GM23248 (cell line): ENCODE measurements at regions not wholly inside any gene's neighbourhood (a gene's known extent, or its start where the extent isn't known, plus 50 kb on each side); places are given as distances from the start of the nearest gene placed in this dataset.

ENCODE experiments used
- DNase-seq: peaks from one replicate; pipeline ENCODE4 v3.0.0-alpha.2; 2015
- H2AFZ ChIP-seq: fragments of 200-600 bp; sonication (generic); 2 replicates; pipeline ENCODE4 v1.6.1; 2016; ENCODE audit warnings: antibody characterized with exemption
- H3F3A ChIP-seq: fragments of 200-600 bp; sonication (generic); 2 replicates; pipeline ENCODE4 v1.6.1; 2016; ENCODE audit warnings: mild to moderate bottlenecking, antibody characterized with exemption, mixed run types; ENCODE audit not compliant: insufficient read depth
- H3K27ac ChIP-seq: fragments of 200-600 bp; sonication (generic); 2 replicates; pipeline ENCODE4 v1.5.1; 2016; ENCODE audit warnings: mild to moderate bottlenecking
- H3K27me3 ChIP-seq: fragments of 200-600 bp; sonication (generic); replicated peaks from 2 replicates; pipeline ENCODE4 v1.6.1; 2016; ENCODE audit warnings: mild to moderate bottlenecking; ENCODE audit not compliant: insufficient read depth
- H3K36me3 ChIP-seq: fragments of 200-600 bp; sonication (generic); 2 replicates; pipeline ENCODE4 v1.6.1; 2016; ENCODE audit warnings: low read depth, mild to moderate bottlenecking
- H3K4me1 ChIP-seq: fragments of 200-600 bp; sonication (generic); 2 replicates; pipeline ENCODE4 v1.6.1; 2016; ENCODE audit warnings: mild to moderate bottlenecking; ENCODE audit not compliant: insufficient read depth
- H3K4me2 ChIP-seq: fragments of 200-600 bp; sonication (generic); one replicate; pipeline ENCODE4 v1.6.1; 2016; ENCODE audit warnings: mild to moderate bottlenecking; ENCODE audit not compliant: unreplicated experiment
- H3K4me3 ChIP-seq: fragments of 200-600 bp; sonication (generic); 2 replicates; pipeline ENCODE4 v1.5.1; 2016; ENCODE audit warnings: mild to moderate bottlenecking
- H3K79me2 ChIP-seq: fragments of 200-600 bp; sonication (generic); 2 replicates; pipeline ENCODE4 v1.6.1; 2016; ENCODE audit warnings: mild to moderate bottlenecking; ENCODE audit not compliant: insufficient read depth
- H3K9ac ChIP-seq: fragments of 200-600 bp; sonication (generic); 2 replicates; pipeline ENCODE4 v1.6.1; 2016; ENCODE audit warnings: mild to moderate bottlenecking
- H3K9me2 ChIP-seq: fragments of 200-600 bp; sonication (generic); 2 replicates; pipeline ENCODE4 v1.6.1; 2016; ENCODE audit warnings: mixed run types, mild to moderate bottlenecking, moderate library complexity; ENCODE audit not compliant: insufficient read depth
- H3K9me3 ChIP-seq: fragments of 200-600 bp; sonication (generic); one replicate; pipeline ENCODE4 v1.6.1; 2017; ENCODE audit warnings: low read depth
- H4K20me1 ChIP-seq: fragments of 200-600 bp; sonication (generic); 2 replicates; pipeline ENCODE4 v1.6.0; 2016; ENCODE audit not compliant: insufficient read depth
- EZH2 ChIP-seq: fragments of 200-600 bp; sonication (generic); IDR thresholded peaks from 2 replicates; pipeline ENCODE4 v1.6.1; 2018; ENCODE audit warnings: antibody characterized with exemption, mild to moderate bottlenecking; ENCODE audit not compliant: insufficient read depth, poor library complexity, severe bottlenecking
- EZH2phosphoT487 ChIP-seq: fragments of 200-600 bp; sonication (generic); IDR thresholded peaks from 2 replicates; pipeline ENCODE4 v1.6.1; 2018; ENCODE audit warnings: antibody characterized with exemption, moderate library complexity, mild to moderate bottlenecking, low read depth; ENCODE audit not compliant: insufficient read depth
- WGBS, 2 experiments: methylation state at CpG; one replicate each; pipeline ENCODE4 v1.1.6; 2015 to 2017; ENCODE audit warnings: low lambda C conversion rate in 2 of 2, low coverage in 1 of 2; ENCODE audit errors: missing lambda C conversion rate in 2 of 2; 5-methylcytosine and 5-hydroxymethylcytosine counted together
- in situ Hi-C: fragments of 300-500 bp; cut with MboI; formaldehyde crosslinking; loops from 2 replicates; pipeline ENCODE4 v1.15.0; 2020

- Histone ChIP-seq H3K4me1 (peaks cover 6% of the 10 kb centered on the region; the same call in 1 of the 2 replicates), H3K9ac (no peak overlapping the region), H3K4me3 (no peak overlapping the region), H3K79me2 (no peaks in the 10 kb centered on the region), H3K4me2 (no peak overlapping the region), H2AFZ (0 out of 2 replicates have a peak overlapping the region, but pooled peaks have one; percentile 14), H3K9me2 (no peaks in the 10 kb centered on the region), H4K20me1 (no peaks in the 10 kb centered on the region), H3K9me3 (no peaks in the 10 kb centered on the region), H3K36me3 (no peaks in the 10 kb centered on the region), H3K27ac (no peak overlapping the region), H3F3A (no peaks in the 10 kb centered on the region), H3K27me3 (no peaks in the 10 kb centered on the region)
- in situ Hi-C loops = no loop called here
- 93 to 97% methylated on average over 6 of the region's 6 CpGs for WGBS, 2 experiments
- TF ChIP-seq EZH2 (no peak), EZH2phosphoT487 (no peak)
- no peak for DNase-seq
These were observed 459.4 kb downstream of the FOXO1 start for GRCh38 chr13:40207001-40207478.

DNA sequence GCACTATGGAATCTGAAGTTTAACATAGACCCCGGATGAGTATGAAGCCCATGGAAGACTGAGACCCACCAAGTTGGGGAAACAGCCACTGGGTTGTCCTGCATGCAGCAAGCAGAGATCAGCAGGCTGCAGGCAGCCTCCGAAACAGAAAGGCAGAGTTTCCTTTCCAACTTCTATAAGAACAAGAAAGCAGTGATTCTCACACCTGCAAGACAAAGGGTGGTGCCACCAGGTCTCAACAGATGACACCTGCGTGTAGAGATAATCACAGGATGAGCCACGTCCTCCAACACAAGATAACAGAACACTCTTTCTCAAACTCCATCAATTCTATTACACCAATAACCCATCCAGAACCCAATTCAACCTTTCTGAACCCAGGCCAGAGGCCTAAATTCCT, 457.9 kb downstream of the FOXO1 start:
- H3K4me1 ChIP-seq = peaks cover 6% of the 10 kb centered on the region; the same call in 1 of the 2 replicates
- H3K27me3 ChIP-seq = no peaks in the 10 kb centered on the region
- no peaks in the 10 kb centered on the region for H3K9me3 ChIP-seq
- H3K36me3 ChIP-seq = no peaks in the 10 kb centered on the region
- H3F3A ChIP-seq = no peaks in the 10 kb centered on the region
- TF ChIP-seq EZH2phosphoT487 (no peak), EZH2 (no peak)
- no peaks in the 10 kb centered on the region for H3K9me2 ChIP-seq
- H4K20me1 ChIP-seq = no peaks in the 10 kb centered on the region
- in situ Hi-C loops = no loop called here
- H2AFZ ChIP-seq = no peak overlapping the region
- H3K4me2 ChIP-seq = no peak overlapping the region
- WGBS, 2 experiments = 84 to 87% methylated on average over 4 of the region's 4 CpGs
- DNase-seq = no peak
- no peaks in the 10 kb centered on the region for H3K79me2 ChIP-seq
- H3K27ac ChIP-seq = no peak overlapping the region
- H3K4me3 ChIP-seq = no peak overlapping the region
- no peak overlapping the region for H3K9ac ChIP-seq

- TF ChIP-seq EZH2 (no peak), EZH2phosphoT487 (no peak)
- Histone ChIP-seq H2AFZ (no peak overlapping the region), H3F3A (no peaks in the 10 kb centered on the region), H3K27ac (no peak overlapping the region), H3K4me1 (peaks cover 6% of the 10 kb centered on the region; the same call in 1 of the 2 replicates), H4K20me1 (no peaks in the 10 kb centered on the region), H3K9me2 (no peaks in the 10 kb centered on the region), H3K36me3 (no peaks in the 10 kb centered on the region), H3K9ac (no peak overlapping the region), H3K27me3 (no peaks in the 10 kb centered on the region), H3K4me3 (no peak overlapping the region), H3K79me2 (no peaks in the 10 kb centered on the region), H3K9me3 (no peaks in the 10 kb centered on the region), H3K4me2 (no peak overlapping the region)
- no peak for DNase-seq
- WGBS, 2 experiments = 60 to 61% methylated on average over 3 to 4 of the region's 4 CpGs
- in situ Hi-C loops = no loop called here
These were observed 455.4 kb downstream of the FOXO1 start for GRCh38 chr13:40210865-40211585.

DNA sequence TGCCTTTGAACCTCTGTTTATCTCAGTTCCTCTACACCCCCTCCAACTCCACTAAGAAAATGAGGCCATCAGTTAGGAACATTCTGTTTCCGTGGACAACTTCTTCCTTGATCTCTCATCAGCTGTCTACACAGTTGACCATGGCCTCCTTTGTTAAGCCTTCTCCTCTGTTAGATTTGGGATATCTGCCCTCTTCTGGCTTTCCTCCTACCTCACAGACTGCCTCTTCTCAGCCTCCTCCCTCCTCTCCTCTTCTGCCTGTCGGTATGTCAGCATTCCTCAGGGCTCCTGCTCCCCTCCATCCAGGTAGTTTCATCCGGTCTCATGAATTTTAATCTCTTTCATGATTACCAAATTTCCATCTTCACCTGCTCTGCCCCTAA, 454.9 kb downstream of the FOXO1 start:
- Histone ChIP-seq H4K20me1 (no peaks in the 10 kb centered on the region), H3K36me3 (no peaks in the 10 kb centered on the region), H3K9ac (no peak overlapping the region), H3K27ac (no peak overlapping the region), H3F3A (no peaks in the 10 kb centered on the region), H3K9me3 (no peaks in the 10 kb centered on the region), H2AFZ (no peak overlapping the region), H3K9me2 (no peaks in the 10 kb centered on the region), H3K4me1 (peaks cover 5% of the 10 kb centered on the region; the same call in 1 of the 2 replicates), H3K27me3 (no peaks in the 10 kb centered on the region), H3K79me2 (no peaks in the 10 kb centered on the region), H3K4me3 (no peak overlapping the region), H3K4me2 (no peak overlapping the region)
- TF ChIP-seq EZH2phosphoT487 (no peak), EZH2 (no peak)
- in situ Hi-C loops = no loop called here
- DNase-seq = no peak
- 77 to 81% methylated on average over 3 of the region's 3 CpGs for WGBS, 2 experiments
